ENCODE measurements at regions not wholly inside any gene's neighbourhood (a gene's known extent, or its start where the extent isn't known, plus 50 kb on each side); places are given as distances from the start of the nearest gene placed in this dataset.
"Not testable (repeated sequence)": the region's sequence is repeated elsewhere in the genome, so short reads cannot be mapped to it uniquely, and the experiment has no call there.

GRCh38 chr16:59944041-59944440 is 1209.9 kb upstream of the GOT2 start:
- TF ChIP-seq, protein P1, sequence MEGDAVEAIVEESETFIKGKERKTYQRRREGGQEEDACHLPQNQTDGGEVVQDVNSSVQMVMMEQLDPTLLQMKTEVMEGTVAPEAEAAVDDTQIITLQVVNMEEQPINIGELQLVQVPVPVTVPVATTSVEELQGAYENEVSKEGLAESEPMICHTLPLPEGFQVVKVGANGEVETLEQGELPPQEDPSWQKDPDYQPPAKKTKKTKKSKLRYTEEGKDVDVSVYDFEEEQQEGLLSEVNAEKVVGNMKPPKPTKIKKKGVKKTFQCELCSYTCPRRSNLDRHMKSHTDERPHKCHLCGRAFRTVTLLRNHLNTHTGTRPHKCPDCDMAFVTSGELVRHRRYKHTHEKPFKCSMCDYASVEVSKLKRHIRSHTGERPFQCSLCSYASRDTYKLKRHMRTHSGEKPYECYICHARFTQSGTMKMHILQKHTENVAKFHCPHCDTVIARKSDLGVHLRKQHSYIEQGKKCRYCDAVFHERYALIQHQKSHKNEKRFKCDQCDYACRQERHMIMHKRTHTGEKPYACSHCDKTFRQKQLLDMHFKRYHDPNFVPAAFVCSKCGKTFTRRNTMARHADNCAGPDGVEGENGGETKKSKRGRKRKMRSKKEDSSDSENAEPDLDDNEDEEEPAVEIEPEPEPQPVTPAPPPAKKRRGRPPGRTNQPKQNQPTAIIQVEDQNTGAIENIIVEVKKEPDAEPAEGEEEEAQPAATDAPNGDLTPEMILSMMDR (IDR thresholded peaks at IDR 0.05) = not testable (repeated sequence)
- not testable (repeated sequence) for TF ChIP-seq POLR2A (IDR thresholded peaks at IDR 0.05)
